ENCODE measurements at regions not wholly inside any gene's neighbourhood (a gene's known extent, or its start where the extent isn't known, plus 50 kb on each side); places are given as distances from the start of the nearest gene placed in this dataset.
"Not testable (repeated sequence)": the region's sequence is repeated elsewhere in the genome, so short reads cannot be mapped to it uniquely, and the experiment has no call there.

DNA sequence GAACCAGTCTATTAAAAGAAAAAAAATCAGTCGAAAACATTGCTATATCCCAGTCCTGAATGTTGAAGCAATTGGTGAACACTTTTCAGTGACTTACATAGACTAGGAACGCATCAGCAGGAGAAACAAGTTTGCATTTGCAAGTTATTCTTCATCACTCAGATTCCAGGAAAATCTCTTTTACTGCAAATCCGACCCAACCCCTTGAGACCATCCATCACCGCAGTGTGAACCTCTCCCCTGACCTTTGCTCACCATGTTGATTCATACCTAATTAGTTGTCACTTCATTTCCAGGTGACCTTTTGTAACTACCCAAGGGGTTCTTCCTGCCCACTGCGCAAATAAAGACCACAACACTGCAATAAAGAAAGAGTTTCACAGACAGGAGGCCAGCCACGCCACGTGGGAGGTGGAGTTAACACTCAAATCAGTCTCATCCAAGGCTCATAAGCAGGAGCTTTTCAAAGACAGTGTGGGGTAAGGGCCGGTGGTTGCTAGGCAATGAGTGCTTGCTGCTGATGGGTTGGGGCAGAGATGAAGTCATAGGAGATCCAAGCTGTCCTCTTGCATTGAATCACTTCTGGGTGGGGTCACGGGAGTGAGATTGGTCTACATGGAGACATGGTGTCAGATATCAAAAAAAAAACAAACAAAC lies 241.3 kb upstream of the TMEM132C start:
- no peak for DNase-seq (ENCODE audit: low spot score)

DNA sequence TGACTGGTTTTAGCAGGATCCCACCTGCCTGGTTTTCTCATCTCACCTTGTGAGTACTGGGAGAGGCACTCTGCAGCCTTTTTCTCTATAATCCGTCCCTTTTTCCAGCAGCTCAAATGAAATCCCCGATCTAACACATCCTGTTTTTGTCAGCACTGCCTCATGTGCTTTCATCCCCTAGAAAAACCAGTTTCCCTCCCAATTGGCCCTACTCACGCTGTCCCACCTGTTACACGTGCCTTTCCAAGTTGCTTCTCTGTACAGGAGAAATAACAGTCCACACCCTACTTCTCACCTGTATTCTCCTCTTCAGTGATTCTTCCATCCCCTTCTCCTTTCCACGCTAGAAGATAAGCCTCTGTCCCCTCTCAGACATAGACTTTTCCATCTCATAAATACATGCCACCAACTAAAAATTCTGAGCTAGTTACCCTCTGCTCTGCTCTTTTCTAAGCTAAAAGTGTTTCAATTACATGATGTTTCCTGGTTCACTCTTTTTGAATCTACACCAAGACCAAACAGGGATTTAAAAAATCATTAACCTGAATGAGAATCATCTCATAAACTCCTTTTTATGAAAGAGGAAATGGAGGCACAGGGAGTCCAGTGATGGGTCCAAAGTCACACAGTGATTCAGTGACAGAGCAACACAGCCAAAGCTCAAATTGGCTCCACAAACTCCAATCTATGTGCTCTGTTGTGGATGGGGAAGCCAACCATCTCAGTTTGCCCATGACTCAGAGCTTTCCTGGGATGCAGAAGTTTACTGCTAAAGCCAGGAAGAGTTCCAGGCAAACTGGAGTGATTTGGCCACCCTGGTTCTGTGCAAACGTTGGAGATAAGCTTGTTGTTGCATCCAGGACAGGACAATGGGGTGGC lies 240.0 kb upstream of the TMEM132C start:
- no peak for DNase-seq (ENCODE audit: low spot score)

DNA sequence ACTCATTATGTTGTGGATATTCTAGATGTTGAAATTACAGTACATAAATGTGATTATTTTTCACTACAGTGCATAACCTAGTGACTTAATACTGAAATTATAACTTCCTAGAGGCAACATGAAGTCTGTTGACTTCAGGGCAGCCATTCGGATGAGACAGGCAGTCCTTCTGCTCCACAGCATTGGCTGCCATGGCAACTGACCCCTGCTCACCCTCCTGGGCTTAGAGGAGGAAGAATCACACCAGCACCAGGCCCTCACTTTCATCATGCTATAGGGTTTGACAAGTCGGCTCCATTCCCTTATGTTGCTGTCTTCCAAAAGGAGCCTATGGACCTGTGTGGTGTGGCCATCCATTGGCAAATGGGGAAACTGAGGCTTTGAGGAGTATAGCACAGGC lies 233.5 kb upstream of the TMEM132C start:
- no peak for DNase-seq (ENCODE audit: low spot score)

DNA sequence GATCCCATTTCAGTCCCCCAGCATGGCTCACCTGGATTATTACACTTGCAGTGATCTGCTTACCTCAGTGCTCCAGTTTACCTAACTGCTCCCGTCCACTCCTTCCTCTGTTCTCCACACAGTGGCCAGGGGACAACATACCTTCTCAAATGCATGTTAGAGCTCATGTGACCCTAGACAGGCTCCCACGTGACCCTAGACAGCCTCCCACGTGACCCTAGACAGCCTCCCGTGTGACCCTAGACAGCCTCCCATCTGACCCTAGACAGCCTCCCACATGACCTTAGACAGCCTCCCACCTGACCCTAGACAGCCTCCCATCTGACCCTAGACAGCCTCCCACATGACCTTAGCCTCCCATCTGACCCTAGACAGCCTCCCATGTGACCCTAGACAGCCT lies 226.0 kb upstream of the TMEM132C start:
- DNase-seq (ENCODE audit: low spot score), result no peak

DNA sequence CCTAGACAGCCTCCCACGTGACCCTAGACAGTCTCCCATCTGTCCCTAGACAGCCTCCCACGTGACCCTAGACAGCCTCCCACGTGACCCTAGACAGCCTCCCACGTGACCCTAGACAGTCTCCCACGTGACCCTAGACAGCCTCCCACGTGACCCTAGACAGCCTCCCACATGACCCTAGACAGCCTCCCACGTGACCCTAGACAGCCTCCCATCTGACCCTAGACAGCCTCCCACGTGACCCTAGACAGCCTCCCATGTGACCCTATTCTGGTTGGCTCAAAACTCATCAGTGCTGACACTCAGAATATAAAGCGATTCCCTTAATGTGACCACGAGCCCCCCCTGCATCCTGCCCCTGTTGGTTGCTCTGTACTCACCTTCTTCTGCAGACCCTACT lies 224.7 kb upstream of the TMEM132C start:
- not testable (repeated sequence) for DNase-seq (ENCODE audit: low spot score)

DNA sequence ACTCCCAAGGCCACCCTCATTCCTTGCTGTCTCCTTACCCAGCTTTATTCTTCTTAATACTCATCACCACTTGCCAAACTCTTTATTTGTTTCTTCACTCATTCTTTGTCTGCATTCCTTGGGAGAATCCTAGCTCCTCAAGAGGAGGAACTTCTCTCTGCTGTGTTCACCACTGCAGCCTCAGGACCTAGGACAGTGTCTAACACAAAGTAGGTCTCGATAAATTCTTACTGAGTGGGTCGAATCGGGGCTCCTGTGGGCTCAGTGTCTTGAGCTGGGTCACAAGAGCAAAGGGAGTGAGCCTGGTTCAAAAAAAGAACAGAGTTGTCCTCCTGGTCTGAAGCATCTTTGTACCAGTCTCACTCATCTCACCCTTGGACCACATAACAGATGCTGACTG lies 224.1 kb upstream of the TMEM132C start:
- no peak for DNase-seq (ENCODE audit: low spot score)

DNA sequence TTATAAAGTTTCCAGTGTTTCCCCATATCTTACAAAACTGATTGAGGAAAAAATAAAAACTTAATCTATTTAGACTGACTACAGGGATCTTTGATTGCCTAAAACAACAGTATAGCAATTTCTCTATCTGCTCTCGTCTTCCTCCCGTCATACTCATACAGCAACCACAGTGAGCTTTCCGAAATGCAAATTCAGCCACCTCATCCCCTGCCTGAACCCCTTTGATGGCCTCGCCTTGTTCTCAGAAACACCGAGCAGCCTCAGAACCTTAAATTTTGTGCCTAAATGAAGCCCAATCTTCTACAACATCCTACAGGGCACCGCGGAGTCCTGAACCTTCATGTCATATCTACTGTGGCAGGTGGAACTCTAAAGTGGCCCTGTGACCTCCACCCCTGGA lies 223.7 kb upstream of the TMEM132C start:
- no peak for DNase-seq (ENCODE audit: low spot score)

DNA sequence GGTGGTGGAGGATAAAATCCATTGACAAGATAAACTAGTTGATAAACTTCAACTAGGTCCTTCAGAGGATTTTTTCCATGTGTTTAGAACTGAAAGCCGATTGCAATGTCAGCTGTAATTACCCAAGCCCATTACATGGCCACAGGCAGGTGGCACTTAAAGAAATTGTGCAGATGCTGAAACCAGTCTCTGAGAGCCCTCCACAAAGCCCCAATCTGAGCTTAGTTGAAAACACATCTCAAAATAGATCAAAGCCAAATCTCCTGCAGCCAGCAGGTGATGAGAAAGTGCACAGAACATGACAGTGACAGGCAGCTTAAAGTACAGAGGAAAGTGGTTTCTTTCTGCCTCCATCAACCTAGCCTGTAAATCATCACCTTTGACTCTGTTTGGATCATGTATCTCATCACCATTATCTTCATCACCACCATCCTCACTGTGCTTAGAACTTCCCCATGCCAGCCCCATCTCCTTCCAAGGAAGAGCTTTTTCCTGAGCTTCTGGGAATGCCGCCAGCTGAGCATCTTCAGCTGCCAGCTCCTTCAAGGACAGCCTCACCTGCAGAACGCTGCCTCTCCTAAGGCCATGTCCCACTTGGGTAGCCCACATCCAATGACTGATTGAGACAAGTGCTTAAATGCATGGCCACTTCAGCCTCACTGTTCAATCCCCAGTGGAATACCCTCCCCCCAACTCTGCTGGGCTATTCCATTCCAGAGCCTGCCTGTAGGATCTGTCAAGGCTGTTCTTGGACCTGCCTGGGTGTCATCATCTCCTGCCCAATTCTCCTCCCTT lies 219.5 kb upstream of the TMEM132C start:
- DNase-seq (ENCODE audit: low spot score), result no peak

DNA sequence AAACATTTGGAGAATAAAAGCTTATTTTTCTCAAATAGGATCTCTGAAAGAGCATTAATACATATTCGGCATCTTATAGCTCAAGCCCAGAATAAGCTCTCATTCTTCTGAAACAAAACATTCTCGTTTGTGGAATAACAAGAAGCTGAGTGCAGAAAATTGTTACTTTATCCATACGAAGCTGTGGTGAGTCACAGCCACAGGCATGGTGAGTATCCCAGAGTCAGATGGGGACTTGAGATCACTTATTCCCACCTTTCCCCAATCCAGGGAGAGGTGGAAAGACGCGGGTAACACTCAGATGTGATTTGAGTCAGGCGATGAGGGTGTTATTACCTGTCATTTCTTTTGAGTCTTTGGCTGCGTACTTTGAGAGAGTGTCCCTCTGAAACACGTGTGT lies 214.6 kb upstream of the TMEM132C start:
- DNase-seq (ENCODE audit: low spot score), result no peak

DNA sequence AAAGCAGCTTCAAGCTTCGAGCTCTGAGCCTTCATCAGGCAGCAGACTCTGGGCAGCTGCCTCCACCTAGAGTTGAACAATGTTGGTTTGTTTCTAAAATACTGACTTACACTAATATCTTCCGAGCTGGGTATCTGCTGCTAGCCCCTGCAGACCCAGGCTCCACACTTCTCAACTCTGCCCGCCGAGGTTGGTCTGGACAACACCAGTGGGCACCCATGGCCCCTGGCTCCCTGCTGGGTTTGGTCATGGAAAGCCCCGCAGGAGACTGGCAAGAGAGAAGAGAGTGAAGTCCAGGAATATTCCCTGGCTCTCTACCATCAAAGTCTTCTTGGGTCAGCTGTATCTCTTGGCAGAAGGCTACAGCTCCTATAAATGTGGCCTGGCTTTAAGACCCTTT lies 214.2 kb upstream of the TMEM132C start:
- DNase-seq (ENCODE audit: low spot score), result no peak

DNA sequence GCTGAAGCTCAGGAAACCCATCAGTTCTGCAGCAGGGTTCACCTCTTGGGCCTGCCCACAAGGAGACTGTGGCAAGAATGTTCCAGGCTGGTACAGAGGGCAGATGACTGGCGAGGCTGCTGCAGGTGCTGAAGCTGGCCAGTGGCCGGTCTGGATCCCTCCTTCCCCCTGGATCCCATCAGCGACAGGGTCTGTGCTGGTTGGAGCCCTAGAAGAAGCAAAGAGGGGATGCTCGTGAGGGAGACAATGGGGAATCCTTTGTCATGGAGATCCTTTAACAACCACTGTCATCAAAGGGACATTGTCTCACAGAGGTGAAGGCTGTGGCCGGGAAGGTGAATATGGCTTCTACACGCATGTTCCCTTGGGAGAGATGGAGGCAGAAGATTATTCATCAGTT lies 211.4 kb upstream of the TMEM132C start:
- DNase-seq (ENCODE audit: low spot score), result no peak

DNA sequence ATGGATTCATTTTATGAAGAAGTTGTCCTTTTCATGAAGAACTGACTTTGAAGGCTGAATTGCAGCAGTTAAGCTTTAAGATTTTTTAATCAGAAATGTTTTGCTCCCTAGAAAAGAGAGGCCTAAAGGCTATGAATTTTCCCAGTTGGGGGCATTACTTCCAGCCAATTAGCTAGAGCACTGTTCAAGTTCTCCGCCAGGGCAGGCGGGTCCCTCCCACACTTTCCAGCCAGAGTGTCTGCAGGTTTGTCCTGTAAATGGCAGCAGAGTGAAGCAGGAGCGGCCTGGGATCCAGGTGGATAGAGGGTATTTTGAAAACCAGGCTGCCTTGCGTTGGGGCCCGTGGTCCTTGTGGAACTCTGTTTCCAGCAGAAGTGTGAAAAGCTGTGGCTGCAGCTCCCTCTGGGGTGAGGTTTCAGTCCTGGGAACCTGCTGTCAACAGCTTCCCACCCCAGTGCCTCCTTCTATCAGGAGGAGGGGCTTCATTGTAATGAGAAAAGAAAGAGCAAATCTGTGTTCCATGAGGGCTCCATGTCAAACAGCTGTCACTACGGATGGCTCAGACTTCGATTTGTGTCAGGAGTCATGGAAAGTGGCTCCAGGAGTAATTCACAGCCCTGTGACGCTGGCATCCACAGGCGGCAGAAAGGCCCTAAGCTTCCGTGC lies 210.7 kb upstream of the TMEM132C start:
- no peak for DNase-seq (ENCODE audit: low spot score)

DNA sequence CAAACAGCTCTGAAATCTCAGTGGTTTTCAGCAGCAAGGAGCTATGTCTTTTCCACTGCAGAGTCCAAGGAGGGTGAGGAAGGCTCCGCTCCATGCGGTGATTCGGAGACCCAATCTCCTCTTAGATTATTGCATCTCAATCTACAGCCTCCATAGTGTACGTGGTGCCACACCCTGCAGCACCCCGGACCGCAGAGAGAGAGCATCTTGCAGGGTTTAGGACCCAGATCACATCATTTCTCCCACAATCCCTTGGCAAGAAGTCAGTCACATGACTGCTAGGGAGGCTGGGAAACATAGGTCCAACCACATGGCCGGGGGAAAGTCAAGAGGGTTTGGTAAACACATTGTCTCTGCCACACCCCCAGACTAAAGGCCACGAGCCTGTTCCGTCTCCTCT lies 209.4 kb upstream of the TMEM132C start:
- no peak for DNase-seq (ENCODE audit: low spot score)

DNA sequence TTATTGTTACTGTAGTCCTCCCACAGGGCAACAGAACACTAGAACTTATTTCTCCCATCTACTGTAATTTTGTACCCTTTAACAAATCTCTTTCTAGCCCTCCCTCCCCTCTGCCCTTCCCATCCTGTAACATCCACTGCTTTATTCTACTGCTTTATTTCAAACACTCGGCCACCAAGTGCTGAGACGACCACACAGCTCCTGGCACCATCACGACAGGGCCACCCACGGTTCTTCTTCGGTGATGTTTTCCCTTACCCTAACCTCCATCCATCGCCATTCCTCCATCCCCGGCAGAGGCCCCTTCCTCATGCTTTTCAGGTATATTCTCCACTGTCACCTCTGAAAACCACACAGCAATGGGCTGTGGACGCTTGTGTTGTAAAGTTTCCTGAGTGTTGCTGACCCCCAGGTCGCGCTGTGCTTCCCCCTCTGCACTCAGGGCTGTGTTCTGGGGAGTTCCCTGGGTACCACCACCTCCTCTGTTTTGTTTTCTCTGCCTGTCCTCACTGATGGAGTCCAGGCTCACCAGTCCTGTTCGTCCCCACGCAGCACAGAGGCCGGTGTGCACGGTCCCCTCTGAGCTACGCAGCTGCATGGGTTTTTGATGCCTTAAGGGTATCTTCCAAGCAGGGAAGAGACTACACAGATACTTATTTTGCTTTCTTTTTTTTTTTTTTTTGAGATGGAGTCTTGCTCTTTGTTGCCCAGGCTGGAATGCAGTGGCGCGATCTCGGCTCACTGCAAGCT lies 207.2 kb upstream of the TMEM132C start:
- DNase-seq (ENCODE audit: low spot score), result no peak

DNA sequence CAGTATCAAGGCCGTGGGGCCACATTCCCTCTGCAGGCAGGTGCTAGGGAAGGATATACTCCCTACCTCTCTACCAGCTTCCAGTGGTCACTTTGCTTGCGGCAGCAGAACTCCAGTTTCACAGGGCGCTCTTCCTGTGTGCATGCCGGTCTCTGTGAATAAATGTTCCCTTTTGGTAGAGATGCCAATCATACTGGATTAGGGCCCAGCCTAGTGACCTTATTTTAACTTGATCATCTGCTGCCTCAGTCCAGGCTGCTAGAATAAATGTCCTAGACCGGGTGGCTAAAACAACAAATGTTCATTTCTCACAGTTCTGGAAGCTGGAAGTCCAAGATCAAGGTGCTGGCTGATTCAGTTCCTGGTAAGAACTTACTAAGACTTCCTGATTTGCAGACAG lies 198.8 kb upstream of the TMEM132C start:
- no peak for DNase-seq (ENCODE audit: low spot score)

DNA sequence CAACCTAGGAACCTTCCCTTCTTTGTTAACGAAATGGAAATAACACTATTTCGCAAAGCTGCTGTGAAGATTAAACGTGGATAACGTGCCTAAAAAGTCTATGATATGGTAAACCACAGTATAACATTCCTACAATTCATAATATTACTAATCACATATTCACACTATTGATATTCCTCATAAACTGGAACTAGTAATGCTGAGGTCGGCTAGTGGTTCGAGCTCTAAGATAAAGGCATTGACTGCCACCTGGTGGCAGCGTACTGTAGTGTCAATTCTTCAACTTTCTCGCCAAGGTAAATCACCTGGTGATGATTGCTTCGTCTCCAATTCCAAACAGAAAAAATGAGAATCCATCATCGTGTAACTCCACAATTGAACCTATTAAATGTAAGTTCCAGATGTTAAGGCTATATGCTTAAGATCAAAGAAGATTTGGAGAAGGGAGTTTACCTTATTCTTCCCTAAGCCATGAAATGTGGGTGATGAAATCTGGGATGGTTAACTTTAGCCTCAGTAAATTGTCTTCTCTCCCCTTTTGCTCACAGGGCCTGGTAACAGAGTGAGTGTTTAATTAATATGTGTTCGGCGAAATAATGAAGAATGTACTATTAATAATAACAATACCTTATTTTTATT lies 197.5 kb upstream of the TMEM132C start:
- peak; percentile 15 for DNase-seq (ENCODE audit: low spot score)

DNA sequence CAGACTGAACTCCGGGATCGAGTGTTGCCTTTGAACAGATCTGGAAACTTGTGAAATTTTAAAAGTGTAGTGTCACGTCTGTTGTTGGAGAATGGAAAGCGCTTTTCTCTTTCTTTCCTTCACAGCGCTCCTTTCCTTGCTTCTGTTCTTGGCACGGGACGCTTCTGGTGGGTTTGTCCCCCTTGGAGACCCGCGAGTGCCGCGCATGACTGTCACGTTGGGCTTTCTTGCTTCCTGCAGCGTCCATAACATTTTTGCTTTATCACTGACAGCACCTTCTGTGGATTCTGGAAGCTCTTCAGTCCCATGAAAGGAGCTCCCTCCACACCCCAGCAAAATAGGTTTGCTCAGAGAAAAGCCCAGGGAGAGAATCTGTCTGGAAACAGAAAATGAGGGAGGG lies 193.0 kb upstream of the TMEM132C start:
- DNase-seq (ENCODE audit: low spot score), result no peak

DNA sequence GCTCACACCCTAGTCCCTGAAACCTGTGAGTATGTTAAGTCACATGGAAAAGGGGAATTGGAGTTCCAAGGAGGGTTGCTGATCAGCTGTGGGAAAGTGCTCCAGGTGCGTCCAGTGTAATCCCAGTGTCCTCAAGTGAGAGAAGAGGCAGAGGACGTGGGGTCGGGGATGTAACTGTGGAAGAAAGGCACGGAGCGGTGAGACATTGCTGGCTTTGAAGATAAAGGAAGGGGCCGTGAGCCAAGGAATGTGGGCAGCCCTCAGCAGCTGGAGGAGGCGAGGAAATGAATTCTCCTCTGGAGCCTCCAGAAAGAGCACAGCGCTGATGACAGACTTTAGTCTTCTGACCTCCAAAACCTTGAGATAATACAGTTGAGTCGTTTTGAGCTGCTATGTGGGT lies 191.6 kb upstream of the TMEM132C start:
- no peak for DNase-seq (ENCODE audit: low spot score)

DNA sequence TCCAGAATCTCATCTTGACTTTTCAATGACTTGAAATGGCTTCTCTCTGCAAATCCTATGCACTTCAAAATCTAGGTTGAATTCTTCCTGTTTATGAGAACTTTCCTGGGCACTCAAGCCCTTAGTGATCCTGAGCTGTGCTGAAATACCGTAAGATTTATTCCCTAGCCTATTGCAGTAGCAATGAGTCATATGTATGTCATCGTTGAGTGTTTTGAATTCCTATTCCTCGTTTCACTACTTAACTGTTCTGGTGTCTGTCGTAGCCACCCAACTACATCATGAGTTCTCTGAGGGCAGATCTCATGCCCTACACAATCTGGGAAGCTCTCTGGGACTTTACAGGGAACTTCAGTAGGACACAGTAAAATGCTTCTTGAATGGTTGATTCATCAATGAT lies 190.8 kb upstream of the TMEM132C start:
- no peak for DNase-seq (ENCODE audit: low spot score)

DNA sequence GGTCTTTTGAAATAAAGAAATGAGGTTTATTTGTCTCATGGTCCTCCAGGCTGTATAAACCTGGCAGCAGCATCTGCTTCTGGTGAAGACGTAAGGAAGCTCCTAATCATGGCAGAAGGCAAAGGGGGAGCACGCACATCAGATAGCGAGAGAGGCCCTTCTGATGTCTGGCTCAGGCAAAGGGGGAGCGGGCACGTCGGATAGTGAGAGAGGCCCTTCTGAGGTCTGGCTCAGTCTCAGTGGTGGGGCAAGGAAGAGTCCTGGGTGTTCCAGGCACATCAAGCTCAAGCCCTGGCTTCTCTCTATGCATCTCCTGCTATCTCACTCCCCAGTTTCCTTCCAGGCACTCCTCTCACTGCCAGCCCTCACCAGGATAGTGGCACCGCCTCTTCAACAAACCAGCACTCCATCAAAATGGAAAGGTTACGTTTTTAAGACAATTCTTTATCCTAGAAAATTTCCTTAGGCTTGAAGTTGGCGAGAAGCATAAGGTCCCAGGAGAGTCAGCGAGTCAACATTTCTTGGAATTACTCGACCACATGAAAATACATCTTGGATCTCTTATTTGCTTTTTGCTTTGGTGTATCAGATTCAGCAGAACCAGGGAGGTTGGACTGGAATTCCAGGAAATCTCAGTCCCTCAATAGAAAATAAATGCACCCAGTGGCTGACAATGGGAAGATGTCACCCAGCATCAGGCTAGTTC lies 189.6 kb upstream of the TMEM132C start:
- DNase-seq (ENCODE audit: low spot score), result no peak

DNA sequence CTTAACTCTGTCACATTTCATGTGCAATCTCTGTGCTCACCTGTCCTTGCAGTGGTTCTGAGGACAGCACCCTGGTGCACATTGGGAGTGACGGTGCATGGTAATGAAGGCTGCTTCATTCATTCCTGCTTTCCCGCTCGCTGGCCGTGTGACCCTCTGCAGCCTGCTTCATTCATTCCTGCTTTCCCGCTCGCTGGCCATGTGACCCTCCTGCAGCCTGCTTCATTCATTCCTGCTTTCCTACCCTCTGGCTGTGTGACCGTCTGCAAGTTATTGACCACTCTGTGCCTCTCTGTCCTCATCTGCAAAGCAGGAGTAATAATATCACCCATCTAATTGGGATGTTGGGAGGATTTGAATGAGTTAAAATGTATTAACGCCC lies 189.1 kb upstream of the TMEM132C start:
- no peak for DNase-seq (ENCODE audit: low spot score)
